Gastroesophageal sphincter (tissue), 4 donors: ENCODE measurements at regions not wholly inside any gene's neighbourhood (a gene's known extent, or its start where the extent isn't known, plus 50 kb on each side); places are given as distances from the start of the nearest gene placed in this dataset.

Source experiments
- ATAC-seq: fragments of 150-250 bp; one replicate; pipeline ENCODE4 v1.9.1; 2016; ENCODE audit warnings: mild to moderate bottlenecking, moderate library complexity
- H3K27ac ChIP-seq, 4 donors: fragments of 200-600 bp; sonication (generic) in 3 of 4; 1 replicate in 3 of 4; 2 replicates in 1 of 4; pipeline ENCODE4 v1.5.1; 2016 to 2019
- H3K27me3 ChIP-seq: fragments of 200-600 bp; sonication (generic); one replicate; pipeline ENCODE4 v1.5.1; 2019
- H3K36me3 ChIP-seq, 2 donors: fragments of 200-600 bp; sonication (generic); one replicate each; pipeline ENCODE4 v1.5.1; 2019; ENCODE audit warnings: control low read depth in 1 of 2
- H3K4me1 ChIP-seq, 3 donors: fragments of 200-600 bp; sonication (generic); 1 replicate in 2 of 3; 2 replicates in 1 of 3; pipeline ENCODE4 v1.5.1; 2016 to 2019; ENCODE audit warnings: control low read depth in 2 of 3
- H3K4me3 ChIP-seq, 2 donors: fragments of 200-600 bp; sonication (generic); one replicate each; pipeline ENCODE4 v1.5.1; 2019; ENCODE audit warnings: mild to moderate bottlenecking in 1 of 2, moderate library complexity in 1 of 2
- H3K9me3 ChIP-seq, 3 donors: fragments of 200-600 bp; sonication (generic); one replicate each; pipeline ENCODE4 v1.5.1; 2017 to 2019; ENCODE audit warnings: control low read depth in 2 of 3
- CTCF ChIP-seq, 4 experiments: fragments of 200-600 bp in 2 of 4; fragments of 450-650 bp in 2 of 4; sonication (generic) in 1 of 4; IDR thresholded peaks; one replicate each; pipeline ENCODE4 v1.5.1; 2017 to 2019; ENCODE audit warnings: antibody characterized with exemption in 4 of 4, mild to moderate bottlenecking in 2 of 4, moderate library complexity in 2 of 4
- EP300 ChIP-seq: sonication (generic); formaldehyde crosslinking; IDR thresholded peaks from one replicate; pipeline ENCODE4 v1.6.1; 2017; ENCODE audit warnings: antibody characterized with exemption, mild to moderate bottlenecking
- POLR2A ChIP-seq, 2 donors: fragments of 450-650 bp; IDR thresholded peaks; one replicate each; pipeline ENCODE4 v1.6.1; 2017; ENCODE audit warnings: antibody characterized with exemption in 2 of 2, mild to moderate bottlenecking in 2 of 2, moderate library complexity in 1 of 2
- POLR2AphosphoS5 ChIP-seq: sonication (generic); formaldehyde crosslinking; IDR thresholded peaks from one replicate; pipeline ENCODE4 v1.6.1; 2017; ENCODE audit warnings: antibody characterized with exemption
- WGBS, 2 donors: methylation state at CpG; one replicate each; pipeline ENCODE4 v1.1.5; 2018; ENCODE audit warnings: low coverage in 1 of 2; 5-methylcytosine and 5-hydroxymethylcytosine counted together

- H3K27me3 ChIP-seq = no peaks in the 10 kb centered on the region
- 85 to 100% methylated on average over 1 to 2 of the region's 2 CpGs for WGBS, 2 donors
- H3K27ac ChIP-seq = no peak overlapping the region
- H3K36me3 ChIP-seq = no peaks in the 10 kb centered on the region
- no peak for ATAC-seq
- no peaks in the 10 kb centered on the region for H3K9me3 ChIP-seq
- H3K4me3 ChIP-seq = no peak overlapping the region
- no peaks in the 10 kb centered on the region for H3K4me1 ChIP-seq
- TF ChIP-seq EP300 (no peak), CTCF (IDR thresholded peaks at IDR 0.05) (no peak), POLR2AphosphoS5 (no peak), POLR2A (IDR thresholded peaks at IDR 0.05) (no peak)
These were observed 123.0 kb upstream of the ATP5MC3 start for GRCh38 chr2:175304541-175304940.

- Histone ChIP-seq H3K27ac (no peak overlapping the region), H3K9me3 (no peaks in the 10 kb centered on the region), H3K4me3 (no peak overlapping the region), H3K4me1 (no peaks in the 10 kb centered on the region), H3K36me3 (no peaks in the 10 kb centered on the region), H3K27me3 (peaks cover 24% of the 10 kb centered on the region)
- no peak for ATAC-seq
- TF ChIP-seq POLR2A (IDR thresholded peaks at IDR 0.05) (no peak), POLR2AphosphoS5 (no peak), EP300 (no peak), CTCF (IDR thresholded peaks at IDR 0.05) (no peak)
- 50 to 71% methylated on average over 2 to 4 of the region's 4 CpGs for WGBS, 2 donors
These were observed 112.3 kb upstream of the ATP5MC3 start for GRCh38 chr2:175293776-175294175.

- H3K27ac ChIP-seq = no peak overlapping the region
- no peaks in the 10 kb centered on the region for H3K9me3 ChIP-seq
- H3K27me3 ChIP-seq = peaks cover 24% of the 10 kb centered on the region
- 77 to 100% methylated on average over 2 to 3 of the region's 3 CpGs for WGBS, 2 donors
- H3K36me3 ChIP-seq = no peaks in the 10 kb centered on the region
- H3K4me1 ChIP-seq = no peaks in the 10 kb centered on the region
- H3K4me3 ChIP-seq = no peak overlapping the region
- TF ChIP-seq POLR2AphosphoS5 = no peak
- no peak for ATAC-seq
These were observed 111.7 kb upstream of the ATP5MC3 start for GRCh38 chr2:175293195-175293594.

- H3K36me3 ChIP-seq = no peaks in the 10 kb centered on the region
- TF ChIP-seq EP300 (no peak), POLR2AphosphoS5 (no peak), POLR2A (IDR thresholded peaks at IDR 0.05) (no peak), CTCF (IDR thresholded peaks at IDR 0.05) (no peak)
- H3K4me1 ChIP-seq = no peaks in the 10 kb centered on the region
- no peak overlapping the region for H3K27ac ChIP-seq
- no peaks in the 10 kb centered on the region for H3K27me3 ChIP-seq
- H3K4me3 ChIP-seq = no peak overlapping the region
- WGBS, 2 donors = 70 to 94% methylated on average over 2 of the region's 2 CpGs
- ATAC-seq = no peak
- H3K9me3 ChIP-seq = no peaks in the 10 kb centered on the region
These were observed 101.4 kb upstream of the ATP5MC3 start for GRCh38 chr2:175282886-175283285.

GRCh38 chr2:175282300-175282699 is 100.8 kb upstream of the ATP5MC3 start:
- Histone ChIP-seq H3K36me3 (no peaks in the 10 kb centered on the region), H3K4me3 (no peak overlapping the region), H3K27me3 (no peaks in the 10 kb centered on the region), H3K27ac (no peak overlapping the region), H3K4me1 (no peaks in the 10 kb centered on the region), H3K9me3 (no peaks in the 10 kb centered on the region)
- TF ChIP-seq CTCF (IDR thresholded peaks at IDR 0.05) = peak; percentile 14 to 45 (median 28)
- TF ChIP-seq EP300 = no peak
- ATAC-seq = no peak
- 70 to 71% methylated on average over 1 of the region's 1 CpG for WGBS, 2 donors

GRCh38 chr2:175277772-175278171 is 96.3 kb upstream of the ATP5MC3 start:
- 83 to 86% methylated on average over 2 of the region's 2 CpGs for WGBS, 2 donors
- ATAC-seq = no peak
- no peak for TF ChIP-seq CTCF (IDR thresholded peaks at IDR 0.05)
- no peak for TF ChIP-seq EP300
- TF ChIP-seq POLR2A (IDR thresholded peaks at IDR 0.05) = no peak
- TF ChIP-seq POLR2AphosphoS5 = no peak

More at GRCh38 chr2:175277772-175278171, 96.3 kb upstream of the ATP5MC3 start:
- Histone ChIP-seq H3K27ac (no peak overlapping the region), H3K36me3 (no peaks in the 10 kb centered on the region), H3K4me1 (no peaks in the 10 kb centered on the region), H3K9me3 (no peaks in the 10 kb centered on the region), H3K27me3 (no peaks in the 10 kb centered on the region), H3K4me3 (no peak overlapping the region)
